Esophagus squamous epithelium (tissue), 5 donors: ENCODE measurements at regions not wholly inside any gene's neighbourhood (a gene's known extent, or its start where the extent isn't known, plus 50 kb on each side); places are given as distances from the start of the nearest gene placed in this dataset.
"Not testable (repeated sequence)": the region's sequence is repeated elsewhere in the genome, so short reads cannot be mapped to it uniquely, and the experiment has no call there.

Experiments
- DNase-seq: peaks from one replicate; lab custom pipeline; 2025; lab: John Stamatoyannopoulos, UW
- H3K27ac ChIP-seq, 4 donors: fragments of 200-600 bp; sonication (generic); one replicate each; pipeline ENCODE4 v1.5.1; 2016 to 2019; ENCODE audit warnings: mild to moderate bottlenecking in 1 of 4
- H3K27me3 ChIP-seq, 4 donors: fragments of 200-600 bp; sonication (generic); 1 replicate in 3 of 4; 2 replicates in 1 of 4; pipeline versions ENCODE4 v1.5.1 to v1.6.0; 2017 to 2021; ENCODE audit warnings: antibody characterized with exemption in 1 of 4
- H3K36me3 ChIP-seq, 3 donors: fragments of 200-600 bp; sonication (generic); one replicate each; pipeline ENCODE4 v1.5.1; 2016 to 2019
- H3K4me1 ChIP-seq, 3 donors: fragments of 200-600 bp; sonication (generic); one replicate each; pipeline ENCODE4 v1.5.1; 2017 to 2019
- H3K4me3 ChIP-seq, 4 donors: fragments of 200-600 bp; sonication (generic); 1 replicate in 3 of 4; 2 replicates in 1 of 4; pipeline ENCODE4 v1.5.1; 2016 to 2019; ENCODE audit warnings: mild to moderate bottlenecking in 2 of 4, moderate library complexity in 1 of 4
- H3K9me3 ChIP-seq, 3 donors: fragments of 200-600 bp; sonication (generic); one replicate each; pipeline ENCODE4 v1.5.1; 2016 to 2019
- POLR2A ChIP-seq, 4 donors: fragments of 450-650 bp; IDR thresholded peaks; one replicate each; pipeline ENCODE4 v1.6.1; 2017; ENCODE audit warnings: antibody characterized with exemption in 4 of 4, mild to moderate bottlenecking in 4 of 4, moderate library complexity in 3 of 4
- WGBS, 2 donors: methylation state at CpG; one replicate each; pipeline ENCODE4 v1.1.5; 2018; 5-methylcytosine and 5-hydroxymethylcytosine counted together
- intact Hi-C: fragments of 100-400 bp; cut with DNase I; formaldehyde crosslinking; loops from one replicate; pipeline ENCODE4 v1.15.0; 2022
- TF ChIP-seq, protein P1 (sequence below), 6 experiments: fragments of 450-650 bp in 4 of 6; fragments of 200-600 bp in 2 of 6; sonication (generic) in 2 of 6; IDR thresholded peaks; one replicate each; pipeline ENCODE4 v1.5.1; 2016 to 2019; ENCODE audit warnings: antibody characterized with exemption in 6 of 6, mild to moderate bottlenecking in 4 of 6, moderate library complexity in 4 of 6
- donor health status: DM: yes; HTN: yes; CAD: no.

GRCh38 chr7:131937868-131938267 lies 381.4 kb upstream of the PODXL start:
- Histone ChIP-seq H3K36me3 (no peaks in the 10 kb centered on the region), H3K27ac (no peak overlapping the region), H3K27me3 (peaks cover 0 to 16% (median 0%) of the 10 kb centered on the region in 4 donors), H3K9me3 (no peaks in the 10 kb centered on the region), H3K4me3 (no peak overlapping the region), H3K4me1 (no peaks in the 10 kb centered on the region)
- no peak for DNase-seq
- 56 to 57% methylated on average over 2 of the region's 2 CpGs for WGBS, 2 donors
- no peak for TF ChIP-seq POLR2A (IDR thresholded peaks at IDR 0.05)
- TF ChIP-seq, protein P1, sequence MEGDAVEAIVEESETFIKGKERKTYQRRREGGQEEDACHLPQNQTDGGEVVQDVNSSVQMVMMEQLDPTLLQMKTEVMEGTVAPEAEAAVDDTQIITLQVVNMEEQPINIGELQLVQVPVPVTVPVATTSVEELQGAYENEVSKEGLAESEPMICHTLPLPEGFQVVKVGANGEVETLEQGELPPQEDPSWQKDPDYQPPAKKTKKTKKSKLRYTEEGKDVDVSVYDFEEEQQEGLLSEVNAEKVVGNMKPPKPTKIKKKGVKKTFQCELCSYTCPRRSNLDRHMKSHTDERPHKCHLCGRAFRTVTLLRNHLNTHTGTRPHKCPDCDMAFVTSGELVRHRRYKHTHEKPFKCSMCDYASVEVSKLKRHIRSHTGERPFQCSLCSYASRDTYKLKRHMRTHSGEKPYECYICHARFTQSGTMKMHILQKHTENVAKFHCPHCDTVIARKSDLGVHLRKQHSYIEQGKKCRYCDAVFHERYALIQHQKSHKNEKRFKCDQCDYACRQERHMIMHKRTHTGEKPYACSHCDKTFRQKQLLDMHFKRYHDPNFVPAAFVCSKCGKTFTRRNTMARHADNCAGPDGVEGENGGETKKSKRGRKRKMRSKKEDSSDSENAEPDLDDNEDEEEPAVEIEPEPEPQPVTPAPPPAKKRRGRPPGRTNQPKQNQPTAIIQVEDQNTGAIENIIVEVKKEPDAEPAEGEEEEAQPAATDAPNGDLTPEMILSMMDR (IDR thresholded peaks at IDR 0.05), result no peak
- intact Hi-C loops, result no loop called here

- no peak overlapping the region for H3K27ac ChIP-seq
- WGBS, 2 donors, result 63 to 72% methylated on average over 3 of the region's 3 CpGs
These were observed 378.8 kb upstream of the PODXL start for GRCh38 chr7:131935180-131935579.

GRCh38 chr7:131934452-131934851 lies 378.0 kb upstream of the PODXL start:
- Histone ChIP-seq H3K9me3 (no peaks in the 10 kb centered on the region), H3K36me3 (no peaks in the 10 kb centered on the region), H3K27me3 (peaks cover 0 to 7% (median 0%) of the 10 kb centered on the region in 4 donors), H3K27ac (no peak overlapping the region), H3K4me3 (no peak overlapping the region), H3K4me1 (no peaks in the 10 kb centered on the region)
- no peak for DNase-seq
- TF ChIP-seq, protein P1 (IDR thresholded peaks at IDR 0.05), result no peak
- no peak for TF ChIP-seq POLR2A (IDR thresholded peaks at IDR 0.05)
- 52 to 53% methylated on average over 3 of the region's 3 CpGs for whole genome bisulfite sequencing, 2 donors
- intact Hi-C loops, result no loop called here

More at GRCh38 chr7:131935180-131935579, 378.8 kb upstream of the PODXL start:
- intact Hi-C loops, result no loop called here
- H3K9me3 ChIP-seq, result no peaks in the 10 kb centered on the region
- TF ChIP-seq, protein P1 (IDR thresholded peaks at IDR 0.05), result no peak
- TF ChIP-seq POLR2A (IDR thresholded peaks at IDR 0.05), result no peak
- DNase-seq, result no peak
- no peak overlapping the region for H3K4me3 ChIP-seq
- H3K4me1 ChIP-seq, result no peaks in the 10 kb centered on the region
- no peaks in the 10 kb centered on the region for H3K36me3 ChIP-seq
- H3K27me3 ChIP-seq, result peaks cover 0 to 7% (median 0%) of the 10 kb centered on the region in 4 donors

DNA sequence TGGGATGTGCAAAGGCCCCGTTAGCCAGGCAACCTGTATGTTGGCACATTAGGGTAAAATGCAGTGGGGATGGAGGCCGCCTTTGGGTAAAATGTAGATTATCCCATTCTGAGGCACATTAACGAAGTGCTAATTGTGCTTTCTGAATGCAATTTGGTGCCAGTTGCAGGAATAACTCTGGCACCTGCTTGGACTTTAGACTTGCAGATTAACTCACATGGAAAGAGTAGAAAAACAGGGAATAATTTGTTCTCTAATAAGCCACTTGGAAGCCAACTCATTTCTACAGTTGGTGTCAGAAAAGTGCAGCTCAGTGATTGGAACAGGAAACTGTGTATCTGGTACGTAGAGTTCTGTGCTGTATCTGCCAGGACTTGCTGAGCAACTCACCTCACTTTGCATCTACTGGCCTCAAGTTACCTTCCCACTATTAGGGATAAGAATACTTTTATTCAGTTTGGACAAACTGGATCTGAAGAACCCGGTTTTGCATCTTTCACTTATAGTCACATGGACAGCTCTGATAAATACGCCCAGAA lies 377.4 kb upstream of the PODXL start:
- no peak overlapping the region for H3K27ac ChIP-seq
- no peak for DNase-seq
- H3K27me3 ChIP-seq, result peaks cover 0 to 7% (median 0%) of the 10 kb centered on the region in 4 donors
- intact Hi-C loops, result no loop called here
- 52 to 66% methylated on average over 6 of the region's 6 CpGs for WGBS, 2 donors
- no peaks in the 10 kb centered on the region for H3K4me1 ChIP-seq
- H3K4me3 ChIP-seq, result no peak overlapping the region
- H3K9me3 ChIP-seq, result no peaks in the 10 kb centered on the region
- no peaks in the 10 kb centered on the region for H3K36me3 ChIP-seq
- TF ChIP-seq POLR2A (IDR thresholded peaks at IDR 0.05), result no peak
- TF ChIP-seq, protein P1 (IDR thresholded peaks at IDR 0.05), result no peak

DNA sequence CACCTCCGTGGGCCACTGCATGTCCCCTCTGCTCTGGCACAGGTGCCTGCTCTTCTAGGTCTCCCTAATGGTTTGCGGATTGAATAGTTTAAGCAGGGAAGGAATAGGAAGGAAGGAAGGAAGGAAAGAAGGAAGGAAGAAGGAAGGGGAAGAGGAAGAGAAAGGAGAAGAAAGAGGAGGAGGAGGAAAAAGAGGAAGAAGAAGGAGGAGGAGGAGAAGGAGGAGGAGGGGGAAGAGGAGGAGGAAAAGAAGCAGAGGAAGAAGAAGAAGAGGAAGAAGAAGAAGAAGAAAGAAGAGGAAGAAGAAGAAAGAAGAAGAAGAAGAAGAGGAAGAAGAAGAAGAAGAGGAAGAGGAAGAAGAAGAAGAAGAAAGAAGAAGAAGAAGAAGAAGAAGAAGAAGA lies 376.8 kb upstream of the PODXL start:
- H3K9me3 ChIP-seq, DNase-seq, intact Hi-C loops, H3K4me1 ChIP-seq, H3K36me3 ChIP-seq, H3K4me3 ChIP-seq, H3K27ac ChIP-seq: not testable (repeated sequence)
- 17 to 67% methylated on average over 1 of the region's 2 CpGs for whole genome bisulfite sequencing, 2 donors
- H3K27me3 ChIP-seq, result peaks cover 0 to 14% (median 0%) of the 10 kb centered on the region in 4 donors

GRCh38 chr7:131932271-131932670 lies 375.8 kb upstream of the PODXL start:
- intact Hi-C loops, result no loop called here
- Histone ChIP-seq H3K36me3 (no peaks in the 10 kb centered on the region), H3K27me3 (peaks cover 0 to 21% (median 0%) of the 10 kb centered on the region in 4 donors), H3K4me3 (no peak overlapping the region), H3K9me3 (no peaks in the 10 kb centered on the region), H3K27ac (no peak overlapping the region), H3K4me1 (no peaks in the 10 kb centered on the region)
- TF ChIP-seq, protein P1 (IDR thresholded peaks at IDR 0.05), result no peak
- TF ChIP-seq POLR2A (IDR thresholded peaks at IDR 0.05), result no peak
- 58 to 62% methylated on average over 5 of the region's 5 CpGs for WGBS, 2 donors
- no peak for DNase-seq
